Nephron progenitor cell (in vitro differentiated cells): ENCODE measurements at regions not wholly inside any gene's neighbourhood (a gene's known extent, or its start where the extent isn't known, plus 50 kb on each side); places are given as distances from the start of the nearest gene placed in this dataset.

Experiments used
- DNase-seq: peaks from one replicate; pipeline ENCODE4 v3.0.0; 2021
- H3K27ac Mint-ChIP-seq: 2 replicates; pipeline ENCODE4 v1.8.0; 2021; ENCODE audit warnings: mild to moderate bottlenecking, moderate library complexity, mixed read lengths
- H3K27me3 Mint-ChIP-seq: 2 replicates; pipeline ENCODE4 v1.8.0; 2021; ENCODE audit warnings: mild to moderate bottlenecking, low read depth, mixed read lengths; ENCODE audit not compliant: poor library complexity
- H3K36me3 Mint-ChIP-seq: 2 replicates; pipeline ENCODE4 v1.8.0; 2021; ENCODE audit warnings: low read depth, mixed read lengths
- H3K4me1 Mint-ChIP-seq: 2 replicates; pipeline ENCODE4 v1.8.0; 2021; ENCODE audit warnings: mixed read lengths
- H3K4me3 Mint-ChIP-seq: 2 replicates; pipeline ENCODE4 v1.8.0; 2021; ENCODE audit warnings: mild to moderate bottlenecking, moderate library complexity, mixed read lengths
- H3K9me3 Mint-ChIP-seq: 2 replicates; pipeline ENCODE4 v1.8.0; 2021; ENCODE audit warnings: mild to moderate bottlenecking, moderate library complexity, mixed read lengths
- TF ChIP-seq, protein P1 (sequence below): fragments of 200-600 bp; sonication (generic); IDR thresholded peaks from 2 replicates; pipeline ENCODE4 v1.5.0; 2021; ENCODE audit warnings: antibody characterized with exemption

DNA sequence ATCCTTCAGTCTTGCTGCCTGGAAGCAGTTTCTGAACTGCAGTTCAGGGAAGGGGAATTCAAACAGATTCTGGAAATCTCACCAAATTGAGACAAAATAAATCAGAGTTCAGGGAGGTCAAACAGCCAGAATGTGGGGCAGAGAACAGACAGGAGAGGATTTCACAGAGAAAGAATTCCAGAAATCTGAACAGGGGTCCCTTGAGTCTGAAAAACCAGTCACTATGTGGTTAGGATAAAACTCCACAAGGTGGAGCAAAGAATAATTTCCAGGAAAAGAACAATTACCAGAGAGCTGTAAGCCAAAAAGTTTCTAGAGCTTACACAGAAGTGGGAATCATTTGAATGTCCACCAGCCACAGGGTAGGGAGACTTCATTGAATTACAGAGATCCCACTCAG, 84.7 kb downstream of the URB2 start:
- H3K9me3 Mint-ChIP-seq = peaks cover 30% of the 10 kb centered on the region
- H3K27me3 Mint-ChIP-seq = peaks cover 3% of the 10 kb centered on the region
- TF ChIP-seq, protein P1, sequence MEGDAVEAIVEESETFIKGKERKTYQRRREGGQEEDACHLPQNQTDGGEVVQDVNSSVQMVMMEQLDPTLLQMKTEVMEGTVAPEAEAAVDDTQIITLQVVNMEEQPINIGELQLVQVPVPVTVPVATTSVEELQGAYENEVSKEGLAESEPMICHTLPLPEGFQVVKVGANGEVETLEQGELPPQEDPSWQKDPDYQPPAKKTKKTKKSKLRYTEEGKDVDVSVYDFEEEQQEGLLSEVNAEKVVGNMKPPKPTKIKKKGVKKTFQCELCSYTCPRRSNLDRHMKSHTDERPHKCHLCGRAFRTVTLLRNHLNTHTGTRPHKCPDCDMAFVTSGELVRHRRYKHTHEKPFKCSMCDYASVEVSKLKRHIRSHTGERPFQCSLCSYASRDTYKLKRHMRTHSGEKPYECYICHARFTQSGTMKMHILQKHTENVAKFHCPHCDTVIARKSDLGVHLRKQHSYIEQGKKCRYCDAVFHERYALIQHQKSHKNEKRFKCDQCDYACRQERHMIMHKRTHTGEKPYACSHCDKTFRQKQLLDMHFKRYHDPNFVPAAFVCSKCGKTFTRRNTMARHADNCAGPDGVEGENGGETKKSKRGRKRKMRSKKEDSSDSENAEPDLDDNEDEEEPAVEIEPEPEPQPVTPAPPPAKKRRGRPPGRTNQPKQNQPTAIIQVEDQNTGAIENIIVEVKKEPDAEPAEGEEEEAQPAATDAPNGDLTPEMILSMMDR = no peak
- H3K27ac Mint-ChIP-seq = peak overlapping the region; percentile 29
- H3K4me1 Mint-ChIP-seq = peaks cover 10% of the 10 kb centered on the region
- DNase-seq = no peak
- peaks cover 7% of the 10 kb centered on the region for H3K36me3 Mint-ChIP-seq
- no peak overlapping the region for H3K4me3 Mint-ChIP-seq

DNA sequence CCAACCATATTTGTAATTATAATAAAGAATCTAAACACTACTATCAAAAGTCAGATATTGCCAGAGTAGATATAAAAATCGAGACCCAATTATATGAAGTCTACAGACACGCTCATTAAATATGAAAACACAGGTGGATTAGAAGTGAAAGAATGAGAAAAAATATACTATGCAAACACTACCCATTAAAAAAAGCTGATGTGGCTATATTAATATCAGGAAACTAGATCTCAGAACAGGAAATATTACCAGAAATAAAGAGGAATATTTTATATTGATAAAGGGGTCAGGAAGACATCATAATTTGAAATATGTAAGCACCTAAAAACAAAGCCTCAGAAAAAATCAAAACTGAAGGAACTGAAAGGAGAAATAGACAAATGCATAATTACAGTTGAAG, 88.3 kb downstream of the URB2 start:
- TF ChIP-seq, protein P1 = no peak
- Mint-ChIP-seq H3K9me3 (peaks cover 5% of the 10 kb centered on the region), H3K4me3 (no peak overlapping the region), H3K27ac (no peak overlapping the region), H3K36me3 (no peaks in the 10 kb centered on the region), H3K4me1 (peaks cover 21% of the 10 kb centered on the region), H3K27me3 (peaks cover 3% of the 10 kb centered on the region)
- no peak for DNase-seq

DNA sequence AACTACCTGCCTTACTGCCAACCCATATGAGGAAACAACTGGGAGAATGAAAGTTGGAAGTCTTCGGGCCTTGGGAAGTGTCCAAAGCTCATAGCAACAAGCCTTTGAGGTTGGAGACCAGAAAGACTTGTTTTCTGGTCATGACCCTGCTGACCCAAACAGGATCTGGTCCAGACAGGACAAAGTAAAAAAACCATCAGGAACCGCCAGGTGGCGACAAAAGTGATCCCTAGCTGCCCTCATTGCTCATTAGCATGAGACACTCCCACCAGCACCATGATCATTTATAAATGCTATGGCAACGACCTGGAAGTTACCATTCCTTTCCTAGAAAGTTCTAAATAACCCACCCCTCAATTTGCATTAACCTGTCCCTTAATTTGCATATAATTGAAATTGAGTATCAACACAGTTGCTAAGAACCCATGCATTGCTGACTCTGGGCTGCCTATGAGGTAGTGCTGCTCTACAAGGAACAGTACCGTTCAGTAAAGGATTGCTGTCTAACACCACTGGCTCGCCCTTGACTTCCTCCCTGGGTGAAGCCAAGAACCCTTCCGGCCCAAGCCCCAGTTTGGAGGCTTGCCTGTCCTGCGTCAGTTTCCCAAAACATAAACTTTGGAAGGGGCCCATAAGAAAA, 89.0 kb downstream of the URB2 start:
- peak; percentile 14 for DNase-seq
- Mint-ChIP-seq H3K27ac (no peak overlapping the region), H3K4me3 (no peak overlapping the region), H3K27me3 (peaks cover 3% of the 10 kb centered on the region), H3K36me3 (no peaks in the 10 kb centered on the region), H3K4me1 (peaks cover 21% of the 10 kb centered on the region), H3K9me3 (peaks cover 12% of the 10 kb centered on the region)
- TF ChIP-seq, protein P1 = no peak

DNA sequence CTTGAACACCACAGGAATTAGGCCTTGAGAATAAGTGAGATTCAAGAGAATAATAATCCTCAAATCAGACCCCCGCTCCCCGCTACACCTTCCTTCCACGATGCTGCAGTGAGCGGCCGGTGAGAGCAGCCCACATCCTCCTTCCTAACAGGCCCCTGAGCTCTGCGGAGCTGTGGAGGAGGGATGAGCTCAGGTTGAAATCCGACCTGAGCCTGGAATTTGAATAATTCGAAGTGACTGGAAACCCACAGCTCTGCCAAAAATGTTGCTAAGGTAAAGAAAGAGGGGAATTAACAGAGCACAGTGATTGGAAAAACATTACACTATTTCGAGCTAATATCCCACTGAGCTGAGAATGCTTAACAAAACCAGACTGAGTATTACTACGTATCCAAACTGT, 90.0 kb downstream of the URB2 start:
- no peaks in the 10 kb centered on the region for H3K27me3 Mint-ChIP-seq
- TF ChIP-seq, protein P1 = no peak
- peaks cover 16% of the 10 kb centered on the region for H3K4me1 Mint-ChIP-seq
- peaks cover 22% of the 10 kb centered on the region for H3K9me3 Mint-ChIP-seq
- no peaks in the 10 kb centered on the region for H3K36me3 Mint-ChIP-seq
- H3K27ac Mint-ChIP-seq = no peak overlapping the region
- peak; percentile 11 for DNase-seq
- H3K4me3 Mint-ChIP-seq = no peak overlapping the region

DNA sequence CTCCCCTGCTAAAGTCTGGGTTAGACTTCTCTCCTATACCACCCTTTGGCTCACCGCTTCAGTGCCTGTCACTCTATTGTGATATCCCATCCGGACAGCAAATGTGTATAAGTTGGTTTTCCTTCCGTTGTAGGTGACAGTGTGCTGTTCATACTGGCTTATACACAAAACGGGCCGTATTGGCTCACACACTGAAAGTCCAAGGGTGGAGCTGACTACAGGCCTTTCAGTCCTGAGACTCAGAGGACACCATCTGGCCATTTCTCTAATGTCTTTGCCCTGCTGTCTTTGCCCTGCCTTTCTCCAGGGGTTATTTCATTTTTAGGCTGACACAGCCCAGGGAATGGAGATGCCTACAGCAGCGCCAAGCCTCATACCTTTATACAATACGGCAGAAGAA, 90.7 kb downstream of the URB2 start:
- peaks cover 28% of the 10 kb centered on the region for H3K9me3 Mint-ChIP-seq
- no peaks in the 10 kb centered on the region for H3K27me3 Mint-ChIP-seq
- TF ChIP-seq, protein P1 = no peak
- no peaks in the 10 kb centered on the region for H3K36me3 Mint-ChIP-seq
- no peak overlapping the region for H3K27ac Mint-ChIP-seq
- DNase-seq = no peak
- peaks cover 16% of the 10 kb centered on the region for H3K4me1 Mint-ChIP-seq
- H3K4me3 Mint-ChIP-seq = no peak overlapping the region
